ENCODE measurements at regions not wholly inside any gene's neighbourhood (a gene's known extent, or its start where the extent isn't known, plus 50 kb on each side); places are given as distances from the start of the nearest gene placed in this dataset.

GRCh38 chr11:42205518-42205917 is 746.1 kb upstream of the LRRC4C start:
- DNase-seq: no peak

- no peak for DNase-seq
Observed at GRCh38 chr11:42225664-42226063, 766.2 kb upstream of the LRRC4C start.

GRCh38 chr11:42232673-42233072 is 773.2 kb upstream of the LRRC4C start:
- DNase-seq: no peak

GRCh38 chr11:42234451-42234951 is 775.0 kb upstream of the LRRC4C start:
- no peak for DNase-seq

- DNase-seq: no peak
Observed at GRCh38 chr11:42237701-42238235, 778.3 kb upstream of the LRRC4C start.

DNA sequence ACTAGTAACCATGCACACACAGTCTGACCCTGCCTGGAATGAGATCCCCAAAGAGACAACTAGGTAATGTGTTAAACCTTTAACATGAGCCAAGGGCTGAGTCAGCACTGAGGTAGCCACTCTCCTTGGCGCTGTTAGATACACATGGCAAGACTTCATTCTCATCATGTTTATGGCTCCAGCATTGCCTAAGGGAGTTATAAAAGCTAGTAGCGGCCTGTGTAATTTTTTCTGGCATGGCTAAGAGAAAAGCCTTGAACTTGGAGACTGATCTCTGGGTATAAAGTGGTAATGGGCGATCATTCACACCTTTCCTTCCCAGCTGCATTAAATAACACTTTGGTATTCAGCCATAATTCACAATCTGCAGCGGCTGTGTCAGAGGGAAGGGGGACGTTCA is 779.7 kb upstream of the LRRC4C start:
- DNase-seq: no peak

- no peak for DNase-seq
Observed at GRCh38 chr11:42243385-42243784, 783.9 kb upstream of the LRRC4C start.

- no peak for DNase-seq
Observed at GRCh38 chr11:42244376-42244775, 784.9 kb upstream of the LRRC4C start.

- no peak for DNase-seq
Observed at GRCh38 chr11:42249401-42249800, 789.9 kb upstream of the LRRC4C start.

GRCh38 chr11:42249956-42250355 is 790.5 kb upstream of the LRRC4C start:
- no peak for DNase-seq

- DNase-seq: no peak
Observed at GRCh38 chr11:42251984-42252383, 792.5 kb upstream of the LRRC4C start.

- DNase-seq: no peak
Observed at GRCh38 chr11:42253156-42253555, 793.7 kb upstream of the LRRC4C start.

DNA sequence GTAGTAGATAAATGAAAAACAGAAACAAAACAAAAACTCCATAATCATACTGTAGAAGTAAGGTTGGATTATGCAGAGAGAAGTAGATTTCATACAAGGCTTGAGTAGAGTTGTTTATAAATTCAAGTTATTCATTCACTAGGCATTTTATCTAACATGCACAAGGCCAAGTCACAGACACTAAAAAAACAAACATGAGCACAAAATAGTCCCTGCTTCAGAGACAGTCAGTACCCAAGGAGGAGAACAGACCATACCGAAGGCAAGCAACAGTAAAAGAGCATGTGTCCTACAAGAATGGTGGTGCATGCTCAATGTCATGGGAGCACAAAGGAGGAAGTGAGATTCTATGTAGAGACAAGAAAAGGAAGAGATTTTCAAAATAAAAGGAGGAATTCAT is 796.5 kb upstream of the LRRC4C start:
- DNase-seq: no peak

- DNase-seq: no peak
Observed at GRCh38 chr11:42257534-42257933, 798.1 kb upstream of the LRRC4C start.

GRCh38 chr11:42265072-42265471 is 805.6 kb upstream of the LRRC4C start:
- DNase-seq: no peak

DNA sequence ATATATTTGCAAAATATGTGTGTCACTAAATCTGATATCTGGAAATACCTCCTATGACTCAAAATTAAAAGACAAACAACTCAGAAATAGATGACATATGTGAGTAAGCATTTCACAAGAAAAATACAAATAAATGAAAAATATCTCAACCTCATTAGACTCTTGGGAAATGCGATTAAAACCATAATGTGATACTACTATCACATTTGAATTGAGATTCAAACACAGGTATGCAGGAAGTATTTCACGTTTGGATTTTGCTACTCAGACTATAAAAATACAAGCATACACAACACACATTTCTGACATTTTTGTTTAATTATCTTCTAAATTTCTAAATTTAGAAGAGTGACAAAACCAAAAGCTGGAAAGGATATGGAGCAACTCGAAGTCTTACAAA is 811.9 kb upstream of the LRRC4C start:
- no peak for DNase-seq

DNA sequence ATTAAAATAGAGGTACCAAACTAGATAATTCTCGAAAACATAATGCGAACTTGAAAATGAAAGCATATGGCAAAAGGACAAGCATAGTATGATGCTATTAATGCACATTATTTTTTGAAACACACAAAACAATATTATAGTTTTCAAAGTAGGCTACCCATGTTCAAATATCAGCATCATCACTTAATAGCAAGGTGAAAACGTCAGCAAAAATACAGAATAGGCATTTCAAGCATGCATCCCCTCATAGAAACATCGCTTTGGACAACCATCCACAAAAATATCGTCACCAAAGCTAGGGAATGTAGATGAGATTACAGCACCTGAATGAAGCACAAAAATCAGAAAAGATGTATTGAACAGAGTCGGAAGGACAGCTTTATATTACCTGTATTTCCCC is 814.5 kb upstream of the LRRC4C start:
- no peak for DNase-seq

DNA sequence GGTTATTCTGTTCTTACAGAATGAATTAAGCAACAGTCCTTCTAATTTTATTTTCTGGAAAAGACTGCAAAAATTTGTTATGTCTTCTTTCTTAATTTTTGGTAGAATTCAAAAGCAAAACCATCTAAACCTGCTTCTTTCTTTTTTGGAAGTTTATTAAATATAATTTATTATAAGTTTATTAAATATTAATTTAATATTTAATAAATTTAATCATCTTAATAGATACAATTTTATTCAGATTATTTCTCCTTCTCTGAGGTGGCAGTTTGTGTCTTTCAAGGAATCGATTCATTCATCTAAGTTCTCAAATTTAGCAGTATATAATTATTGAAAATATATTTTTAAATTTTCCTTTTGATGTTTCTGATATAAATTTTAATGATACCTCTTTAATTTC is 837.5 kb upstream of the LRRC4C start:
- DNase-seq: no peak

DNA sequence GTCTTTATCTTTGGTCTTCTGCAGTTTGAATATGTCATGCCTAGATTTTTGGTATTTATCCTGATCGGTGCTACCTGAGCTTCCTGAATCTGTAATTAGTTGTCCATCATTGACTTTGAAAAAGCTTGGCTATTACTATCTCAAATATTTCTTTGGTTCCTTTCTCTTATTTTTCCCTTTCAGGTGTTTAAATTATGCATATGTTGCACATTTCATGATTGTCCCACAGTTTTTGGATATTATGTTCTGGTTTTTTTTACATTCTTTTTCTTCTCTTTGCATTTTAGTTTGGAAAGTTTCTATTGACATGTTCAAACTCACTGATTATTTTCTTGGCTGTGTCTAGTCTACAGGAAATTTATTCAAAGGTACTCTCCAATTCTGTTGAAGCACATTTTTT is 840.3 kb upstream of the LRRC4C start:
- DNase-seq: no peak

GRCh38 chr11:42301777-42302176 is 842.3 kb upstream of the LRRC4C start:
- DNase-seq: no peak

DNA sequence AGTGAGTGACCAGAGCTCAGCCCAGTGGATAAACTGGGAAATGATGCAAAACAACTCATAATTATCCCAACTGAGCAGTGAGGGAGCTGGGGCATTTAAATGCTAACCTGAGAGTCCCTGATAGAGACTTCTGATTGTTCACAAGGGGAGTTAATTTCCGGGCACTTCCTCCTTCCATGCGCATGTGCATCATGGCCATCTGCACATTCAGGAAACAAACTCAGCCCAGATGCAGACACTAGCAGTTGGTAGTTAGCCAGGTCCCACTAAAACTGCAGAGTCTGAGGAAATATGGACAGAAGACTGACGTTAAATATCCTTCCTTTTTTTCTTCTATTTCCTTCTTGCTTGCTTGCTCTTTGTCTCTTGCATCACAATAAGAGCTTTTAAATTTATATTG is 852.1 kb upstream of the LRRC4C start:
- DNase-seq: no peak

DNA sequence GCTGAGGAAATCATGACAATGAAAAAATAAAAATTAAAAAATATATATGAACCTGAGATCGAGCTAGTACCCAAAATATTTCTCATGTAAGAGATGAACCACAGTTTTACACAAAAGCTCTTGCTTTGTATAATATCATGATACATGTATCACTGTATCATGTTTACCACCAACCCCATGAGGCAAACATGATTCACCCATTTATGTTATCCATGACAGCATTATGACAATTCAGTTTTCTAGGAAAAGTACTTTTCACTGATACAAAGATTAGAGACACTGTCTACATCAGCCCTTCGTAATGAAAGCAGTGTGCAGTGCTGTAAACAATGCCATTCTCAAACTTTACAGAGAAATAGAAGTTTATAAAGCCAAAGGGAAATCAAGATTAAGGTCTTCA is 852.5 kb upstream of the LRRC4C start:
- DNase-seq: no peak

- no peak for DNase-seq
Observed at GRCh38 chr11:42315267-42315666, 855.8 kb upstream of the LRRC4C start.

DNA sequence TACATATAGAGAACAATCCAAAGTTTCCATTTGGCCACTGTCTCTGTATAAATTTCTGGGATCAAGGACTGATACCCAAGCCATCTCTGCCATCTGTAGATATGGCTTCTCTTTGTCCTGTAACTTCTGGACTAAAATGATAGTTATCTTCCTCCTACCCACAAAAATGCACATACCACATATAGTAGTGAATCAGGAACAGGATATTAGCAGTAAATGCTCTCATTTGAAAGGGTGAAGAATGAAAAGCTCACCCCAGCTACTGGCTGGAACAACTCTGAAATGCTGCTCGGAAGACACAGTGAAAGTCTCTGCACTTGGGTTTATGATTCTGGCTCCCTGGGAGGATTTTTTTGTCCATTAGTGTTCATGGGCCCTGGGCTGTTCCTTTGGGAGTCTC is 856.4 kb upstream of the LRRC4C start:
- no peak for DNase-seq

GRCh38 chr11:42319921-42320320 is 860.5 kb upstream of the LRRC4C start:
- no peak for DNase-seq
